ENCODE measurements at regions not wholly inside any gene's neighbourhood (a gene's known extent, or its start where the extent isn't known, plus 50 kb on each side); places are given as distances from the start of the nearest gene placed in this dataset.

- BruUV-seq (replicated peaks), result no TSS peak
- Mint-ChIP-seq H3K4me1 (ENCODE audit: insufficient read depth, unreplicated experiment) (no peaks in the 10 kb centered on the region), H3K27ac (ENCODE audit: low read depth, unreplicated experiment) (no peak overlapping the region), H3K27me3 (ENCODE audit: insufficient read depth, unreplicated experiment) (no peaks in the 10 kb centered on the region), H3K4me3 (ENCODE audit: unreplicated experiment) (no peak overlapping the region), H3K9me3 (ENCODE audit: unreplicated experiment) (no peaks in the 10 kb centered on the region), H3K36me3 (ENCODE audit: insufficient read depth, unreplicated experiment) (no peaks in the 10 kb centered on the region)
- ChIA-PET CTCF (interaction anchor here (0.6 to 0.7 kb wide), 3 partner anchors 141 to 1440 kb away, joined by 3 to 5 read pairs (median 3); no protein-coding TSS in a partner anchor), POLR2A (no interaction called here)
- intact Hi-C loops (cut with micrococcal nuclease), result no loop called here
- DNase-seq (ENCODE audit: unreplicated experiment), result no peak
- no peak for TF ChIP-seq CTCF (IDR thresholded peaks at IDR 0.05; ENCODE audit: unreplicated experiment)
Measured at GRCh38 chr5:33161421-33161820, 279.3 kb upstream of the TARS1 start.

DNA sequence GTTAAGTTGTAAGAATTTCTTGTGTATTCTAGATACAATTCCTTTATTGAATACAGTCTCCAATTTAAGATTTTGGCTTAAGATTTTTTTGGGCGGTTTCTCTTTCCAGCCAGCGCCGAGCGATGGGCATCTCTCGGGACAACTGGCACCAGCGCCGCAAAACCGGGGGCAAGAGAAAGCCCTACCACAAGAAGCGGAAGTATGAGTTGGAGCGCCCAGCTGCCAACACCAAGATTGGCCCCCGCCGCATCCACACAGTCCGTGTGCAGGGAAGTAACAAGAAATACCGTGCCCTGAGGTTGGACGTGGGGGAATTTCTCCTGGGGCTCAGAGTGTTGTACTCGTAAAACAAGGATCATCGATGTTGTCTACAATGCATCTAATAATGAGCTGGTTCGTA lies 278.7 kb upstream of the TARS1 start:
- no TSS peak for BruUV-seq (replicated peaks)
- DNase-seq (ENCODE audit: unreplicated experiment), result no peak
- H3K27me3 Mint-ChIP-seq (ENCODE audit: insufficient read depth, unreplicated experiment), result no peaks in the 10 kb centered on the region
- ChIA-PET POLR2A (no interaction called here), CTCF (no interaction called here)
- H3K27ac Mint-ChIP-seq (ENCODE audit: low read depth, unreplicated experiment), result no peak overlapping the region
- no peaks in the 10 kb centered on the region for H3K4me1 Mint-ChIP-seq (ENCODE audit: insufficient read depth, unreplicated experiment)
- no peaks in the 10 kb centered on the region for H3K9me3 Mint-ChIP-seq (ENCODE audit: unreplicated experiment)
- H3K36me3 Mint-ChIP-seq (ENCODE audit: insufficient read depth, unreplicated experiment), result no peaks in the 10 kb centered on the region
- H3K4me3 Mint-ChIP-seq (ENCODE audit: unreplicated experiment), result no peak overlapping the region
- TF ChIP-seq CTCF (IDR thresholded peaks at IDR 0.05; ENCODE audit: unreplicated experiment), result no peak
- intact Hi-C loops (cut with micrococcal nuclease), result no loop called here

DNA sequence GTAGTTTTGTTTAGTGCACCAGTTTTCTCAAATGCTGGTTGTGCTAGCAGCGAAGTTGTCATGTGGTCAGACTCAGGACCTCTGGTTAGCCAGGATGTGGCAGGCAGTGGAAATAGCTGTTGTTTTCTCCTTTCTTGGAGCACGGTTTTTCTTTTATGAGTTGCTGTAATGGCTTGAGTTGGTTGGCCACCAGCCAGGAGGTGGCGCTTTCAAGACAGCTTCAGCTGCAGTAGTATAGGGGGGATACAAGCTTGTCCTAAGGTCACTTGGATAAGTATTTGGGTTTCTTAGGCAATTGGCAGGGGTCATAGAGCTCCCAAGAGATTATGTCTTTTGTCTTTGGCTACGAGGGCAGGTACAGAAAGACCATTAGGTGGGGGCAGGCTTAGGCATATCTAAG lies 274.2 kb upstream of the TARS1 start:
- H3K4me3 Mint-ChIP-seq (ENCODE audit: unreplicated experiment), result no peak overlapping the region
- ChIA-PET POLR2A (no interaction called here), CTCF (interaction anchor here (0.6 to 0.9 kb wide), 5 partner anchors 15 to 677 kb away, joined by 3 to 4 read pairs (median 3); no protein-coding TSS in a partner anchor)
- H3K9me3 Mint-ChIP-seq (ENCODE audit: unreplicated experiment), result peaks cover 13% of the 10 kb centered on the region
- H3K4me1 Mint-ChIP-seq (ENCODE audit: insufficient read depth, unreplicated experiment), result no peaks in the 10 kb centered on the region
- H3K27ac Mint-ChIP-seq (ENCODE audit: low read depth, unreplicated experiment), result no peak overlapping the region
- BruUV-seq (replicated peaks), result no TSS peak
- intact Hi-C loops (cut with micrococcal nuclease), result no loop called here
- no peak for DNase-seq (ENCODE audit: unreplicated experiment)
- H3K27me3 Mint-ChIP-seq (ENCODE audit: insufficient read depth, unreplicated experiment), result no peaks in the 10 kb centered on the region
- TF ChIP-seq CTCF (IDR thresholded peaks at IDR 0.05; ENCODE audit: unreplicated experiment), result no peak
- H3K36me3 Mint-ChIP-seq (ENCODE audit: insufficient read depth, unreplicated experiment), result no peaks in the 10 kb centered on the region

DNA sequence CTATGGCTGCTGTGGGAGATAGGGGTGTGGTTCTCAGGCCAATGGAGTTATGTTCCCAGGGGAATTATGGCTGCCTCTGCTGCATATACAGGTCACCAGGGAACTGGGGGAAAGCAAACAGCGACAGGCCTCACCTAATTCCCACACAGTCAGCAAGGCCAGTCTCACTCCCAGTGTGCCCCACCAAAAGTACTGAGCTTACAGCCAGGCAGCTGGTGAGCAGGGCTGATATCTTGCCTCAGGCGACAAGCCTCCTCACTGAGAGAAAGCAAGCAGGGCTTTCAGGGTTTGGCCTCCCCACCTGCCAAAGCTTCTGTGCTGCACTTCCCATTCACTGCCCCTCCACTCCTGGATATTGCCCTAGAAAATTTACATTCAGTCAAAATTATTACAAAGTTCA lies 273.8 kb upstream of the TARS1 start:
- TF ChIP-seq CTCF (IDR thresholded peaks at IDR 0.05; ENCODE audit: unreplicated experiment), result no peak
- POLR2A ChIA-PET, result no interaction called here
- no peaks in the 10 kb centered on the region for H3K4me1 Mint-ChIP-seq (ENCODE audit: insufficient read depth, unreplicated experiment)
- peaks cover 15% of the 10 kb centered on the region for H3K9me3 Mint-ChIP-seq (ENCODE audit: unreplicated experiment)
- no peak overlapping the region for H3K4me3 Mint-ChIP-seq (ENCODE audit: unreplicated experiment)
- H3K27me3 Mint-ChIP-seq (ENCODE audit: insufficient read depth, unreplicated experiment), result no peaks in the 10 kb centered on the region
- intact Hi-C loops (cut with micrococcal nuclease), result no loop called here
- DNase-seq (ENCODE audit: unreplicated experiment), result no peak
- no peak overlapping the region for H3K27ac Mint-ChIP-seq (ENCODE audit: low read depth, unreplicated experiment)
- no peaks in the 10 kb centered on the region for H3K36me3 Mint-ChIP-seq (ENCODE audit: insufficient read depth, unreplicated experiment)
- CTCF ChIA-PET, result interaction anchor here (0.6 to 0.8 kb wide), 2 partner anchors 21 to 30 kb away, joined by 3 to 4 read pairs; no protein-coding TSS in a partner anchor
- no TSS peak for BruUV-seq (replicated peaks)
